IMR-90 (cell line): ENCODE measurements at regions not wholly inside any gene's neighbourhood (a gene's known extent, or its start where the extent isn't known, plus 50 kb on each side); places are given as distances from the start of the nearest gene placed in this dataset.

ENCODE experiments used
- ATAC-seq: fragments of 200-7000 bp; cut with Tn5 transposase; 2 replicates; pipeline ENCODE4 v1.9.1; 2020; ENCODE audit warnings: low read depth, mild to moderate bottlenecking, moderate library complexity
- BruUV-seq: library from RNA; stranded (reverse); fragments of 400-500 nt; replicated peaks from 2 replicates; lab custom pipeline; 2021; lab: Mats Ljungman, UMichigan
- CTCF ChIA-PET: fragments of 300-600 bp; formaldehyde crosslinking; extraction: SDS; loops from one replicate; lab custom pipeline; 2021; ENCODE audit warnings: antibody characterized with exemption; lab: Yijun Ruan, JAX
- POLR2A ChIA-PET: fragments of 300-600 bp; sonication (Branson Sonifier 250); formaldehyde crosslinking; loops from one replicate; lab custom pipeline; 2022; ENCODE audit warnings: antibody characterized with exemption; ENCODE audit not compliant: unreplicated experiment; lab: Charles Lee
- DNase-seq: peaks from one replicate; pipeline ENCODE4 v3.0.0; 2013
- H2AFZ ChIP-seq: replicated peaks from 2 replicates; pipeline ENCODE3; 2013; ENCODE audit warnings: low read length, mild to moderate bottlenecking; ENCODE audit not compliant: poor library complexity
- H2AK5ac ChIP-seq: 2 replicates; pipeline ENCODE4 v1.6.1; 2013; ENCODE audit warnings: low read depth, low read length, inconsistent platforms
- H2AK9ac ChIP-seq: replicated peaks from 2 replicates; pipeline ENCODE3; 2013; ENCODE audit warnings: mild to moderate bottlenecking, low read depth, low read length, moderate library complexity; ENCODE audit not compliant: poor library complexity
- H2BK120ac ChIP-seq: 2 replicates; pipeline ENCODE4 v1.6.1; 2013; ENCODE audit warnings: low read depth, low read length, inconsistent platforms
- H2BK15ac ChIP-seq: 3 replicates; pipeline ENCODE4 v1.6.1; 2013; ENCODE audit warnings: low read depth, low read length, inconsistent platforms
- H2BK20ac ChIP-seq: 2 replicates; pipeline ENCODE4 v1.6.1; 2013; ENCODE audit warnings: low read depth, mild to moderate bottlenecking, inconsistent platforms, low read length, moderate library complexity
- H2BK5ac ChIP-seq: 2 replicates; pipeline ENCODE4 v1.6.1; 2013; ENCODE audit warnings: mild to moderate bottlenecking, low read depth, low read length, inconsistent platforms; ENCODE audit not compliant: poor library complexity, severe bottlenecking
- H3K14ac ChIP-seq: replicated peaks from 2 replicates; pipeline ENCODE4 v1.6.1; 2013; ENCODE audit warnings: low read depth, low read length, inconsistent platforms
- H3K18ac ChIP-seq: 2 replicates; pipeline ENCODE4 v1.6.1; 2013; ENCODE audit warnings: low read depth, low read length, control low read depth
- H3K23ac ChIP-seq: 2 replicates; pipeline ENCODE4 v1.6.1; 2013; ENCODE audit warnings: low read depth, low read length, inconsistent platforms
- H3K27ac ChIP-seq: 2 replicates; pipeline ENCODE4 v1.5.1; 2013; ENCODE audit warnings: mild to moderate bottlenecking, control low read depth, low read length; ENCODE audit not compliant: insufficient read depth
- H3K27me3 ChIP-seq: 2 replicates; pipeline ENCODE4 v1.6.1; 2013; ENCODE audit warnings: low read length; ENCODE audit not compliant: control insufficient read depth, insufficient read depth
- H3K36me3 ChIP-seq: 2 replicates; pipeline ENCODE4 v1.6.1; 2013; ENCODE audit warnings: low read length, mixed read lengths; ENCODE audit not compliant: control insufficient read depth, insufficient read depth
- H3K4ac ChIP-seq: 2 replicates; pipeline ENCODE4 v1.6.1; 2013; ENCODE audit warnings: low read depth, low read length, inconsistent platforms
- H3K4me1 ChIP-seq: 2 replicates; pipeline ENCODE4 v1.6.1; 2013; ENCODE audit warnings: low read length, mixed read lengths; ENCODE audit not compliant: control insufficient read depth, insufficient read depth
- H3K4me2 ChIP-seq: 2 replicates; pipeline ENCODE4 v1.6.1; 2013; ENCODE audit warnings: low read depth, mild to moderate bottlenecking, control low read depth, low read length, moderate library complexity
- H3K4me3 ChIP-seq: 2 replicates; pipeline ENCODE4 v1.5.1; 2013; ENCODE audit warnings: low read depth, mild to moderate bottlenecking, control low read depth, low read length, moderate library complexity; ENCODE audit not compliant: insufficient read depth
- H3K56ac ChIP-seq: 2 replicates; pipeline ENCODE4 v1.6.1; 2013; ENCODE audit warnings: low read length, inconsistent platforms; ENCODE audit not compliant: insufficient read depth; ENCODE audit errors: extremely low read depth
- H3K79me1 ChIP-seq, 2 experiments: 2 replicates each; pipeline ENCODE4 v1.6.1; 2013; ENCODE audit warnings: low read length in 2 of 2, inconsistent platforms in 1 of 2, low read depth in 1 of 2
- H3K9ac ChIP-seq: 2 replicates; pipeline ENCODE4 v1.6.1; 2013; ENCODE audit warnings: low read depth, low read length, control low read depth
- H3K9me1 ChIP-seq: 2 replicates; pipeline ENCODE4 v1.6.1; 2013; ENCODE audit warnings: low read length, inconsistent platforms; ENCODE audit not compliant: insufficient read depth
- H3K9me3 ChIP-seq: 2 replicates; pipeline ENCODE4 v1.6.1; 2013; ENCODE audit warnings: low read length; ENCODE audit not compliant: control insufficient read depth, insufficient read depth
- H4K20me1 ChIP-seq: 2 replicates; pipeline ENCODE4 v1.6.1; 2013; ENCODE audit warnings: low read length, inconsistent platforms; ENCODE audit not compliant: insufficient read depth
- H4K5ac ChIP-seq: 2 replicates; pipeline ENCODE4 v1.6.1; 2013; ENCODE audit warnings: mild to moderate bottlenecking, low read depth, low read length, control low read depth
- H4K8ac ChIP-seq, 2 experiments: 2 replicates each; pipeline ENCODE4 v1.6.1; 2013; ENCODE audit warnings: low read depth in 2 of 2, low read length in 2 of 2, control low read depth in 1 of 2, inconsistent platforms in 1 of 2
- H4K91ac ChIP-seq: 2 replicates; pipeline ENCODE4 v1.6.1; 2013; ENCODE audit warnings: low read depth, low read length, inconsistent platforms; ENCODE audit not compliant: insufficient read depth
- BHLHE40 ChIP-seq: fragments of 150-350 bp; IDR thresholded peaks from 2 replicates; pipeline ENCODE4 v1.6.1; 2016; ENCODE audit warnings: mild to moderate bottlenecking, low read depth, low read length
- CEBPB ChIP-seq: IDR thresholded peaks from 2 replicates; pipeline ENCODE4 v1.6.1; 2012; ENCODE audit warnings: low read depth, low read length, improper control_type of control experiment
- CHD1 ChIP-seq: IDR thresholded peaks from 2 replicates; pipeline ENCODE4 v1.6.1; 2012; ENCODE audit warnings: low read depth, low read length, improper control_type of control experiment
- CTCF ChIP-seq: conservative IDR thresholded peaks from 2 replicates; pipeline ENCODE4 v1.5.1; 2012; ENCODE audit warnings: mild to moderate bottlenecking, low read depth, low read length, improper control_type of control experiment
- ELK1 ChIP-seq: fragments of 150-350 bp; IDR thresholded peaks from 2 replicates; pipeline ENCODE4 v1.6.1; 2016; ENCODE audit warnings: low read depth, mild to moderate bottlenecking, low read length, moderate library complexity, borderline replicate concordance
- FOS ChIP-seq: fragments of 150-350 bp; IDR thresholded peaks from 2 replicates; pipeline ENCODE4 v1.6.1; 2016; ENCODE audit warnings: low read depth, low read length
- MAFK ChIP-seq: IDR thresholded peaks from 2 replicates; pipeline ENCODE4 v1.6.1; 2012; ENCODE audit warnings: low read depth, low read length, improper control_type of control experiment
- MAZ ChIP-seq: IDR thresholded peaks from 2 replicates; pipeline ENCODE4 v1.6.1; 2012; ENCODE audit warnings: low read depth, mild to moderate bottlenecking, low read length, improper control_type of control experiment, moderate library complexity, borderline replicate concordance
- MXI1 ChIP-seq: IDR thresholded peaks from 2 replicates; pipeline ENCODE4 v1.6.1; 2012; ENCODE audit warnings: low read depth, mild to moderate bottlenecking, low read length, moderate library complexity, borderline replicate concordance
- NFE2L2 ChIP-seq: fragments of 150-350 bp; IDR thresholded peaks from 2 replicates; pipeline ENCODE4 v1.6.1; 2016; ENCODE audit warnings: low read depth, mild to moderate bottlenecking, low read length
- POLR2A ChIP-seq: IDR thresholded peaks from 2 replicates; pipeline ENCODE4 v1.6.1; 2012; ENCODE audit warnings: mild to moderate bottlenecking, low read depth, low read length
- RFX5 ChIP-seq: IDR thresholded peaks from 2 replicates; pipeline ENCODE4 v1.8.0; 2012; ENCODE audit warnings: low read depth, mild to moderate bottlenecking, low read length, moderate library complexity
- USF2 ChIP-seq: fragments of 150-350 bp; IDR thresholded peaks from 2 replicates; pipeline ENCODE4 v1.6.1; 2017; ENCODE audit warnings: mild to moderate bottlenecking, antibody characterized with exemption, low read length, low read depth
- WGBS, 2 experiments: methylation state at CpG; one replicate each; pipeline versions ENCODE4 v1.1.5 to v1.1.7; 2013; ENCODE audit warnings: missing lambda C conversion rate in 2 of 2; ENCODE audit not compliant: insufficient read length in 1 of 2; ENCODE audit errors: extremely low coverage in 2 of 2; 5-methylcytosine and 5-hydroxymethylcytosine counted together
- dilution Hi-C: fragments of 300-500 bp; cut with HindIII; formaldehyde crosslinking; loops from one replicate; pipeline ENCODE4 v1.14.3; 2018; ENCODE audit warnings: low sequenced_read_pairs; ENCODE audit not compliant: unreplicated experiment
- in situ Hi-C: fragments of 300-500 bp; cut with MboI; formaldehyde crosslinking; loops from 3 replicates; pipeline ENCODE4 v1.14.3; 2019; ENCODE audit warnings: low sequenced_read_pairs, inconsistent platforms, mixed read lengths
- intact Hi-C: fragments of 100-400 bp; cut with micrococcal nuclease; formaldehyde crosslinking; loops from 2 replicates; pipeline ENCODE4 v1.10.0; 2022

DNA sequence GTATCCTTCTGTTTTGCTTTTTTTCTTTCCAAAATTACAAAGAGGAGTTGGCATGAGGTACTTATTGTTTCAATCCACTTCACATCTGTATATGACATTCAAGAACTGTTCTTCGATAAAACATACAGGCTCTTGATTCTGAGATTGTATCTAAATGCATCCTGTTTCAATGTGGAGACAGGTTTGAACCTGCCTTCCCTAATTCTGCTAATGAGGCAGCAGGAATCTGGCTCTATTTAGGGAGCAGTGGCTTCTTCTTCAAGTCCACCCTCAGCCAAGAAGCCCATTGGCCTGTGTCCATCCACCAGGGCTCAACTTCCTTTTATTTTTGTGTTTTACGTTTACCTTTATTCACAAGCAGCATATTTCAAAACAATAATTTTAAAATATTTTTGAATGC lies 84.8 kb upstream of the PIK3C3 start:
- Histone ChIP-seq H3K56ac (no peak overlapping the region), H3K14ac (no peak overlapping the region; the same call in 1 of the 2 replicates), H2BK5ac (no peak overlapping the region), H2AK5ac (no peak overlapping the region), H2BK15ac (no peak overlapping the region), H3K9me1 (no peaks in the 10 kb centered on the region), H3K27me3 (no peaks in the 10 kb centered on the region), H3K9ac (no peak overlapping the region), H3K4me3 (no peak overlapping the region), H2BK20ac (no peak overlapping the region), H3K79me1 (no peaks in the 10 kb centered on the region), H4K91ac (no peak overlapping the region), H3K36me3 (no peaks in the 10 kb centered on the region), H3K4me1 (peaks cover 2% of the 10 kb centered on the region), H3K27ac (no peak overlapping the region), H4K8ac (no peak overlapping the region), H3K4me2 (no peak overlapping the region), H3K9me3 (no peaks in the 10 kb centered on the region), H2AFZ (no peak overlapping the region), H4K20me1 (no peaks in the 10 kb centered on the region), H3K18ac (no peak overlapping the region), H3K4ac (no peak overlapping the region), H3K23ac (no peak overlapping the region), H2BK120ac (no peak overlapping the region), H4K5ac (no peak overlapping the region), H2AK9ac (no peak overlapping the region)
- in situ Hi-C loops (no loop called here), intact Hi-C loops (no loop called here), dilution Hi-C loops (no loop called here)
- TF ChIP-seq POLR2A = no peak
- no peak for TF ChIP-seq CEBPB
- no peak for TF ChIP-seq USF2
- no peak for TF ChIP-seq BHLHE40
- TF ChIP-seq MAZ = no peak
- TF ChIP-seq MAFK = no peak
- TF ChIP-seq MXI1 = no peak
- no peak for TF ChIP-seq RFX5
- no peak for TF ChIP-seq ELK1
- no peak for TF ChIP-seq FOS
- TF ChIP-seq CTCF = no peak
- TF ChIP-seq CHD1 = no peak
- no peak for TF ChIP-seq NFE2L2
- ChIA-PET POLR2A (no interaction called here), CTCF (no interaction called here)
- BruUV-seq = no TSS peak
- DNase-seq (no peak), ATAC-seq (no peak)
- no CpG with 5 or more reads among the region's 2 CpGs for WGBS, 2 experiments
